Progenitor cell of endocrine pancreas (in vitro differentiated cells): ENCODE measurements at regions not wholly inside any gene's neighbourhood (a gene's known extent, or its start where the extent isn't known, plus 50 kb on each side); places are given as distances from the start of the nearest gene placed in this dataset.

Experiments used
- DNase-seq: peaks from one replicate; pipeline ENCODE4 v3.0.0; 2021; ENCODE audit warnings: low spot score; ENCODE audit not compliant: unreplicated experiment
- H3K27ac Mint-ChIP-seq: 2 replicates; pipeline ENCODE4 v1.8.0; 2021; ENCODE audit warnings: mild to moderate bottlenecking, moderate library complexity, mixed read lengths
- H3K27me3 Mint-ChIP-seq: 2 replicates; pipeline ENCODE4 v1.8.0; 2021; ENCODE audit warnings: mixed read lengths
- H3K36me3 Mint-ChIP-seq: 2 replicates; pipeline ENCODE4 v1.8.0; 2022; ENCODE audit warnings: mixed read lengths; ENCODE audit not compliant: insufficient read depth
- H3K4me1 Mint-ChIP-seq: 2 replicates; pipeline ENCODE4 v1.8.0; 2021; ENCODE audit warnings: low read depth, mixed read lengths
- H3K4me3 Mint-ChIP-seq: 2 replicates; pipeline ENCODE4 v1.8.0; 2021; ENCODE audit warnings: low read depth, mild to moderate bottlenecking, moderate library complexity, mixed read lengths
- H3K9me3 Mint-ChIP-seq: 2 replicates; pipeline ENCODE4 v1.8.0; 2021; ENCODE audit warnings: low read depth, mixed read lengths
- CTCF ChIP-seq: fragments of 200-600 bp; sonication (generic); IDR thresholded peaks from one replicate; pipeline ENCODE4 v1.5.0; 2021; ENCODE audit warnings: antibody characterized with exemption, mild to moderate bottlenecking; ENCODE audit not compliant: unreplicated experiment

- TF ChIP-seq CTCF, result peak; percentile 58
- Mint-ChIP-seq H3K4me3 (no peak overlapping the region), H3K4me1 (no peaks in the 10 kb centered on the region), H3K9me3 (peaks cover 3% of the 10 kb centered on the region), H3K36me3 (no peaks in the 10 kb centered on the region), H3K27me3 (no peaks in the 10 kb centered on the region), H3K27ac (no peak overlapping the region)
- no peak for DNase-seq
Observed at GRCh38 chr18:43420950-43421349, 143.7 kb upstream of the SYT4 start.

GRCh38 chr18:43422518-43422917, 145.2 kb upstream of the SYT4 start:
- Mint-ChIP-seq H3K4me3 (no peak overlapping the region), H3K9me3 (peaks cover 3% of the 10 kb centered on the region), H3K27me3 (no peaks in the 10 kb centered on the region), H3K27ac (no peak overlapping the region), H3K36me3 (no peaks in the 10 kb centered on the region), H3K4me1 (peaks cover 1% of the 10 kb centered on the region)
- TF ChIP-seq CTCF, result peak; percentile 48
- no peak for DNase-seq

- no peak overlapping the region for H3K27ac Mint-ChIP-seq
- no peaks in the 10 kb centered on the region for H3K36me3 Mint-ChIP-seq
- no peak for DNase-seq
- peaks cover 12% of the 10 kb centered on the region for H3K9me3 Mint-ChIP-seq
- no peaks in the 10 kb centered on the region for H3K27me3 Mint-ChIP-seq
- no peak overlapping the region for H3K4me3 Mint-ChIP-seq
- H3K4me1 Mint-ChIP-seq, result no peaks in the 10 kb centered on the region
- TF ChIP-seq CTCF, result no peak
Observed at GRCh38 chr18:43435851-43436250, 158.6 kb upstream of the SYT4 start.

- no peak for TF ChIP-seq CTCF
- H3K36me3 Mint-ChIP-seq, result no peaks in the 10 kb centered on the region
- no peaks in the 10 kb centered on the region for H3K4me1 Mint-ChIP-seq
- H3K27ac Mint-ChIP-seq, result no peak overlapping the region
- no peak overlapping the region for H3K4me3 Mint-ChIP-seq
- DNase-seq, result no peak
- H3K27me3 Mint-ChIP-seq, result no peaks in the 10 kb centered on the region
- peaks cover 14% of the 10 kb centered on the region for H3K9me3 Mint-ChIP-seq
Observed at GRCh38 chr18:43442131-43442530, 164.8 kb upstream of the SYT4 start.

- no peak for DNase-seq
- no peak overlapping the region for H3K4me3 Mint-ChIP-seq
- H3K9me3 Mint-ChIP-seq, result peaks cover 14% of the 10 kb centered on the region
- no peak for TF ChIP-seq CTCF
- no peak overlapping the region for H3K27ac Mint-ChIP-seq
- H3K36me3 Mint-ChIP-seq, result no peaks in the 10 kb centered on the region
- H3K4me1 Mint-ChIP-seq, result no peaks in the 10 kb centered on the region
- H3K27me3 Mint-ChIP-seq, result no peaks in the 10 kb centered on the region
Observed at GRCh38 chr18:43442571-43442970, 165.3 kb upstream of the SYT4 start.
